Right lobe of liver (tissue), 6 donors: ENCODE measurements at regions not wholly inside any gene's neighbourhood (a gene's known extent, or its start where the extent isn't known, plus 50 kb on each side); places are given as distances from the start of the nearest gene placed in this dataset.

ENCODE experiments used
- ATAC-seq, 4 donors: fragments of 200-7000 bp; cut with Tn5 transposase; one replicate each; pipeline ENCODE4 v1.9.1; 2020; ENCODE audit warnings: mild to moderate bottlenecking in 4 of 4, moderate library complexity in 4 of 4
- DNase-seq, 3 donors: peaks; one replicate each; pipeline ENCODE4 v3.0.0-alpha.2; 2020
- H3K27ac ChIP-seq, 3 donors: fragments of 200-600 bp; one replicate each; pipeline ENCODE4 v1.8.0; 2022
- H3K27me3 ChIP-seq, 2 donors: fragments of 200-600 bp; one replicate each; pipeline ENCODE4 v1.8.0; 2022
- H3K36me3 ChIP-seq, 4 donors: fragments of 200-600 bp; sonication (generic) in 1 of 4; one replicate each; pipeline versions ENCODE4 v1.5.1 to v1.8.0; 2017 to 2022; ENCODE audit warnings: control low read depth in 1 of 4
- H3K4me1 ChIP-seq, 4 donors: fragments of 200-600 bp; sonication (generic) in 1 of 4; one replicate each; pipeline versions ENCODE4 v1.5.1 to v1.8.0; 2017 to 2022; ENCODE audit warnings: control low read depth in 1 of 4
- H3K4me3 ChIP-seq, 3 donors: fragments of 200-600 bp; one replicate each; pipeline ENCODE4 v1.8.0; 2022
- H3K9me3 ChIP-seq, 4 donors: fragments of 200-600 bp; sonication (generic) in 1 of 4; one replicate each; pipeline versions ENCODE4 v1.5.1 to v1.8.0; 2017 to 2022; ENCODE audit warnings: control low read depth in 1 of 4
- CTCF ChIP-seq, 4 donors: fragments of 200-600 bp in 3 of 4; fragments of 450-650 bp in 1 of 4; IDR thresholded peaks; one replicate each; pipeline versions ENCODE4 v1.5.1 to v1.8.0; 2016 to 2022; ENCODE audit warnings: antibody characterized with exemption in 4 of 4, mild to moderate bottlenecking in 2 of 4
- POLR2A ChIP-seq: fragments of 450-650 bp; IDR thresholded peaks from one replicate; pipeline ENCODE4 v1.6.1; 2017; ENCODE audit warnings: antibody characterized with exemption, mild to moderate bottlenecking
- WGBS: methylation state at CpG from one replicate; pipeline ENCODE4 v1.1.6; 2018; ENCODE audit warnings: low coverage, low lambda C conversion rate; ENCODE audit not compliant: insufficient coverage; ENCODE audit errors: missing lambda C conversion rate; 5-methylcytosine and 5-hydroxymethylcytosine counted together
- intact Hi-C, 2 donors: fragments of 100-400 bp; cut with DNase I; formaldehyde crosslinking; loops; one replicate each; pipeline versions ENCODE4 v1.11.2 to v1.14.1; 2022
- donor health status: DM: no; HTN: yes; CAD: no.
- donor health status: DM: no; HTN: no; CAD: no.
- donor health status: DM: no; HTN: no; CAD: no.
- donor health status: DM: no; HTN: yes; CAD: no.
- donor health status: DM: no; HTN: yes; CAD: no.

DNA sequence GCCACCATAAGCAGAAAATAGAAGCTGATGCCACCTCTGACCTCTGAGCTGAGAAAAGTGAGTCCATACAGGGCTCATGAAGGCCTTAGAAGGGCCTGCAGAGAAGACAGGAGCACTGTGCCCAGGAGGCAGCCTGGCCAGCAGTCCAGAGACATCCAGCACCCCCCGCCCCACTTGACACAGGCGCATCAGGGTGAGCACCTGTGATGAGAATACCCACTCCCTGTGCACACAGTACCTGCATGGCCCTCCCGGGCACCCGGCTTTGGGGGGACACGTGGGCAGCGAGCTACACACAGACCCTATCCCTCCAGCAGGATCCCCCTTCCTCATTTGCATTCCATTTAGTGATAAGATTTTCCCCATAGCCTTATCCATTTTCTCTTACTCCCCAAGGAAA is 63.6 kb upstream of the NSMCE3 start:
- Histone ChIP-seq H3K4me3 (no peak overlapping the region), H3K27me3 (no peaks in the 10 kb centered on the region), H3K36me3 (no peaks in the 10 kb centered on the region), H3K4me1 (no peaks in the 10 kb centered on the region), H3K27ac (no peak overlapping the region), H3K9me3 (no peaks in the 10 kb centered on the region)
- TF ChIP-seq POLR2A = no peak
- TF ChIP-seq CTCF (IDR thresholded peaks at IDR 0.05) = no peak
- 40% methylated on average over 1 of the region's 6 CpGs for WGBS
- intact Hi-C loops = no loop called here
- ATAC-seq (no peak), DNase-seq (no peak)

DNA sequence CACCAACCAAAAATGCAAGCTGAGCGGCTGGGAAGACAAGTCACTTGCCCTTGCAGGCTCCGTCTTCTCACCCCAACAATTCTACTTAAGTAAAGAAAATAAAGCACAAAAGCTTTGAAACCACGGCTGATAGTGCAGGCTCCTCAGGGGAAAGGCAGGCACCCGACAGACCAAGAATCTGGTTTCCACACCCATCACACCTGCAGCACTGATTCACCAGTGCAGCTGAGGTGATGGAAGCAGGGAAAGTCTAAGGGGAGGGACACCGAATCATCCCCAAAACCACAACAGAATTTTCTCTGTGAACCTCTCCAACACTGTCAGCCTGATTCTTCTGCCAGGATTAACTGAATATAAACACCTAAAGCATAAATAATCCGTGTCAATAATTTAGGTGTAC is 62.0 kb upstream of the NSMCE3 start:
- 63% methylated on average over 6 of the region's 6 CpGs for WGBS
- no peak for TF ChIP-seq POLR2A
- TF ChIP-seq CTCF (IDR thresholded peaks at IDR 0.05) = no peak
- DNase-seq = no peak
- intact Hi-C loops = no loop called here
- Histone ChIP-seq H3K27me3 (no peaks in the 10 kb centered on the region), H3K4me3 (no peak overlapping the region), H3K36me3 (no peaks in the 10 kb centered on the region), H3K27ac (no peak overlapping the region), H3K4me1 (no peaks in the 10 kb centered on the region), H3K9me3 (peaks cover 0 to 3% (median 0%) of the 10 kb centered on the region in 4 donors)
- ATAC-seq = no peak

DNA sequence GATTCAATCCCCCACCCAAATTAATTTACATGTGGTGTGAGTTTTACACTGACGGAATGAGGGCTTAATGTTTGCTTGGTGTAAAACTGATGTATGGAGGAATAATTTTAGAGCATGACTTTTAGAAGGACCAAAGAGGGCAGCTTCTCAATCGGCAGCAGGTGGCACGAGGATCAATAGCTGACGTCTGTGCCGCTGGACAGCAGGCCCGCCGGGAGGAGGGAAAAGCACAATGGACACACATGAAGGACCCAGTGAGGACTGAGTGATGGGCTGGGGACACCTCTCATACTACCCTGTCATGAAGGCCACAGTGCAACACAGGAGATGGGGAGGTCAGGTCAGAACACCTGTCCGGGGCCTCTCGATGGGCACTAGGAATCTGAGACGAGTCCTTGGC is 61.4 kb upstream of the NSMCE3 start:
- H3K27me3 ChIP-seq = no peaks in the 10 kb centered on the region
- DNase-seq (no peak), ATAC-seq (no peak)
- TF ChIP-seq POLR2A (no peak), CTCF (IDR thresholded peaks at IDR 0.05) (no peak)
- H3K4me1 ChIP-seq = no peaks in the 10 kb centered on the region
- H3K27ac ChIP-seq = no peak overlapping the region
- H3K4me3 ChIP-seq = no peak overlapping the region
- WGBS = 73% methylated on average over 5 of the region's 10 CpGs
- H3K9me3 ChIP-seq = peaks cover 0 to 7% (median 0%) of the 10 kb centered on the region in 4 donors
- no peaks in the 10 kb centered on the region for H3K36me3 ChIP-seq
- intact Hi-C loops = no loop called here

DNA sequence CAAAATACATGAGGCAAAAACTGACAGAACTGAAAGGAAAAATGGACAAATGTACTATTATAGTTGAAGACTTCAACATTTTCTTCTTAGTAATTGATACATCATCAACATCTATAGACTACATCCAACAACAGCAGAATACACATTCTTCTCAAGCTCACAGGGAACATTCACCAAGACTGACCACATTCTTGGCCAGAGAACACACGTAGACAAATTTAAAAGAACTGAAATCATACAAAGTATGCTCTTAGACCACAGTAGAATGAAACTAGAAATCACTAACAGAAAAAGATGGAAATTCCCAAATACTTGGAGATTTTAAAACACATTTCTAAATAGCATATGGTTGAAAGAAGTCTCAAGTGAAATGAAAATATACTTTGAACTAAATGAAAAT is 55.1 kb upstream of the NSMCE3 start:
- no peak for ATAC-seq
- 0% methylated on average over 1 of the region's 1 CpG for WGBS
- DNase-seq = no peak
- Histone ChIP-seq H3K9me3 (peaks cover 0 to 17% (median 0%) of the 10 kb centered on the region in 4 donors), H3K4me3 (no peak overlapping the region), H3K4me1 (no peaks in the 10 kb centered on the region), H3K36me3 (no peaks in the 10 kb centered on the region), H3K27me3 (no peaks in the 10 kb centered on the region), H3K27ac (no peak overlapping the region)
- no peak for TF ChIP-seq CTCF (IDR thresholded peaks at IDR 0.05)
- no peak for TF ChIP-seq POLR2A
- intact Hi-C loops = no loop called here

DNA sequence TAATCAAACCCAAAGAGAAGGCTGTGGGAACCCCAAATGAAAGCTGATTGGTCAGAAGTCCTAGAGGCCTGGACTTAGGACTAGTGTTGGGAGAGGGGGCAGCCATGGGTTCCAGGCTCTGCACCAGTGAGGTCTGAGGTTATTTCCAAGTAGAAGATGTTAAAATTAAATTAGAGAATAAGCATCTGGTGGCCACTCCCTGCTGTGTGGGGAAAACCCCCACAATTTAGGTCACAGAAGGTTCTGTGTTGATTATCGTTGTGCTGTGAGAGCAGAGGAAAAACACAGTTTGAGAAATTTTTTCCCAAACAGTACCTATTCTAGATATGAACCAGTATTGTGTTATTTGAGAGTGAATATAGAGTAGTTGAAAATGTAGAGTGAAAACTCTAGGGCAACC is 53.9 kb upstream of the NSMCE3 start:
- no peak overlapping the region for H3K27ac ChIP-seq
- no peaks in the 10 kb centered on the region for H3K27me3 ChIP-seq
- no peaks in the 10 kb centered on the region for H3K4me1 ChIP-seq
- H3K4me3 ChIP-seq = no peak overlapping the region
- intact Hi-C loops = no loop called here
- H3K36me3 ChIP-seq = no peaks in the 10 kb centered on the region
- TF ChIP-seq CTCF (IDR thresholded peaks at IDR 0.05) (no peak), POLR2A (no peak)
- peaks cover 0 to 17% (median 0%) of the 10 kb centered on the region in 4 donors for H3K9me3 ChIP-seq
- WGBS = 67% methylated on average over 1 of the region's 1 CpG
- DNase-seq (no peak), ATAC-seq (no peak)
